HG02588 (cell line): ENCODE measurements at regions not wholly inside any gene's neighbourhood (a gene's known extent, or its start where the extent isn't known, plus 50 kb on each side); places are given as distances from the start of the nearest gene placed in this dataset.

Experiments
- ATAC-seq: cut with Tn5 transposase; IDR thresholded peaks from one replicate; pipeline ENCODE4 v1.9.1; 2021; ENCODE audit warnings: mild to moderate bottlenecking, moderate library complexity; ENCODE audit not compliant: unreplicated experiment

GRCh38 chr4:11736978-11737377 is 308.3 kb upstream of the HS3ST1 start:
- no peak for ATAC-seq

GRCh38 chr4:11735651-11736050 is 307.0 kb upstream of the HS3ST1 start:
- no peak for ATAC-seq

GRCh38 chr4:11732155-11732554 is 303.5 kb upstream of the HS3ST1 start:
- no peak for ATAC-seq

GRCh38 chr4:11730545-11730944 is 301.9 kb upstream of the HS3ST1 start:
- no peak for ATAC-seq

- no peak for ATAC-seq
Observed at GRCh38 chr4:11729548-11729947, 300.9 kb upstream of the HS3ST1 start.

- ATAC-seq: no peak
Observed at GRCh38 chr4:11727903-11728564, 299.3 kb upstream of the HS3ST1 start.

GRCh38 chr4:11724731-11725130 is 296.0 kb upstream of the HS3ST1 start:
- ATAC-seq: no peak

- ATAC-seq: no peak
Observed at GRCh38 chr4:11722223-11722622, 293.5 kb upstream of the HS3ST1 start.

GRCh38 chr4:11720292-11720691 is 291.6 kb upstream of the HS3ST1 start:
- ATAC-seq: no peak

- ATAC-seq: no peak
Observed at GRCh38 chr4:11719879-11720278, 291.2 kb upstream of the HS3ST1 start.

- no peak for ATAC-seq
Observed at GRCh38 chr4:11715753-11716521, 287.2 kb upstream of the HS3ST1 start.

GRCh38 chr4:11710453-11711093 is 281.9 kb upstream of the HS3ST1 start:
- no peak for ATAC-seq

GRCh38 chr4:11704186-11704830 is 275.6 kb upstream of the HS3ST1 start:
- no peak for ATAC-seq

- no peak for ATAC-seq
Observed at GRCh38 chr4:11702886-11703557, 274.3 kb upstream of the HS3ST1 start.

GRCh38 chr4:11701966-11702725 is 273.5 kb upstream of the HS3ST1 start:
- ATAC-seq: no peak

- no peak for ATAC-seq
Observed at GRCh38 chr4:11700751-11701226, 272.1 kb upstream of the HS3ST1 start.

- ATAC-seq: no peak
Observed at GRCh38 chr4:11698846-11699590, 270.3 kb upstream of the HS3ST1 start.

GRCh38 chr4:11698033-11698432 is 269.3 kb upstream of the HS3ST1 start:
- ATAC-seq: no peak

GRCh38 chr4:11693693-11694092 is 265.0 kb upstream of the HS3ST1 start:
- ATAC-seq: no peak
